DND-41 (cell line): ENCODE measurements at regions not wholly inside any gene's neighbourhood (a gene's known extent, or its start where the extent isn't known, plus 50 kb on each side); places are given as distances from the start of the nearest gene placed in this dataset.

Experiments
- ATAC-seq: fragments of 200-7000 bp; cut with Tn5 transposase; 3 replicates; pipeline ENCODE4 v1.9.1; 2021; ENCODE audit warnings: low read depth; ENCODE audit not compliant: insufficient read depth
- DNase-seq: peaks from one replicate; pipeline ENCODE4 v3.0.0-alpha.2; 2020
- H2AFZ ChIP-seq: 2 replicates; pipeline ENCODE4 v1.6.0; 2012; ENCODE audit warnings: low read depth, low read length
- H3K27ac ChIP-seq: 2 replicates; pipeline ENCODE4 v1.5.1; 2012; ENCODE audit warnings: low read length, inconsistent platforms
- H3K27me3 ChIP-seq: fragments of 200-600 bp; sonication (generic); 2 replicates; pipeline ENCODE4 v1.6.0; 2012; ENCODE audit warnings: low read length, mild to moderate bottlenecking, inconsistent platforms; ENCODE audit not compliant: insufficient read depth, poor library complexity
- H3K36me3 ChIP-seq: 2 replicates; pipeline ENCODE4 v1.5.1; 2012; ENCODE audit warnings: low read length, inconsistent platforms; ENCODE audit not compliant: insufficient read depth
- H3K4me1 ChIP-seq: 2 replicates; pipeline ENCODE4 v1.5.1; 2012; ENCODE audit warnings: mild to moderate bottlenecking, low read length; ENCODE audit not compliant: insufficient read depth
- H3K4me2 ChIP-seq: 2 replicates; pipeline ENCODE4 v1.6.0; 2012; ENCODE audit warnings: mild to moderate bottlenecking, moderate library complexity, low read length, inconsistent platforms; ENCODE audit not compliant: insufficient read depth
- H3K4me3 ChIP-seq, 2 experiments: fragments of 200-600 bp in 1 of 2; shearing (Covaris generic) in 1 of 2; 2 replicates each; pipeline ENCODE4 v1.5.1; 2012 to 2016; ENCODE audit warnings: inconsistent platforms in 2 of 2, low read length in 2 of 2, mild to moderate bottlenecking in 2 of 2, low read depth in 1 of 2, moderate library complexity in 1 of 2
- H3K79me2 ChIP-seq: 2 replicates; pipeline ENCODE4 v1.6.0; 2012; ENCODE audit warnings: low read length, inconsistent platforms; ENCODE audit not compliant: insufficient read depth
- H3K9ac ChIP-seq: 2 replicates; pipeline ENCODE4 v1.6.0; 2012; ENCODE audit warnings: low read depth, mild to moderate bottlenecking, inconsistent platforms, low read length, moderate library complexity
- H3K9me3 ChIP-seq: 2 replicates; pipeline ENCODE4 v1.5.1; 2012; ENCODE audit warnings: low read length, moderate library complexity, mild to moderate bottlenecking, inconsistent platforms; ENCODE audit not compliant: insufficient read depth, severe bottlenecking
- H4K20me1 ChIP-seq: 2 replicates; pipeline ENCODE4 v1.6.0; 2012; ENCODE audit warnings: low read length; ENCODE audit not compliant: insufficient read depth
- CTCF ChIP-seq: IDR thresholded peaks from 2 replicates; pipeline ENCODE4 v1.5.1; 2012; ENCODE audit warnings: borderline replicate concordance, low read length, moderate library complexity, mild to moderate bottlenecking; ENCODE audit not compliant: poor library complexity, severe bottlenecking; ENCODE audit errors: extremely low read depth
- EZH2 ChIP-seq: IDR thresholded peaks from 3 replicates; pipeline ENCODE4 v1.6.1; 2012; ENCODE audit warnings: borderline replicate concordance, low read depth, mild to moderate bottlenecking, moderate library complexity, low read length, inconsistent platforms; ENCODE audit not compliant: severe bottlenecking

GRCh38 chr20:53752583-53752970, 158.9 kb upstream of the ZNF217 start:
- H3K27ac ChIP-seq = peak overlapping the region; percentile 86
- no peaks in the 10 kb centered on the region for H3K27me3 ChIP-seq
- H3K36me3 ChIP-seq = no peaks in the 10 kb centered on the region
- H3K4me2 ChIP-seq = peak overlapping the region; percentile 31
- DNase-seq (no peak), ATAC-seq (no peak)
- no peak overlapping the region for H3K4me3 ChIP-seq
- peak overlapping the region; percentile 57 for H2AFZ ChIP-seq
- no peaks in the 10 kb centered on the region for H3K9me3 ChIP-seq
- H3K4me1 ChIP-seq = peaks cover 69% of the 10 kb centered on the region
- no peaks in the 10 kb centered on the region for H4K20me1 ChIP-seq
- no peaks in the 10 kb centered on the region for H3K79me2 ChIP-seq
- H3K9ac ChIP-seq = peak overlapping the region; percentile 35; the same call in 1 of the 2 replicates
- no peak for TF ChIP-seq CTCF
- TF ChIP-seq EZH2 = no peak

GRCh38 chr20:53751620-53752318, 158.1 kb upstream of the ZNF217 start:
- no peaks in the 10 kb centered on the region for H3K9me3 ChIP-seq
- peaks cover 69% of the 10 kb centered on the region for H3K4me1 ChIP-seq
- H3K79me2 ChIP-seq = no peaks in the 10 kb centered on the region
- no peak overlapping the region for H3K4me3 ChIP-seq
- H3K27ac ChIP-seq = peak overlapping the region; percentile 86
- H2AFZ ChIP-seq = peak overlapping the region; percentile 57
- TF ChIP-seq CTCF (no peak), EZH2 (no peak)
- no peaks in the 10 kb centered on the region for H3K27me3 ChIP-seq
- no peaks in the 10 kb centered on the region for H3K36me3 ChIP-seq
- no peaks in the 10 kb centered on the region for H4K20me1 ChIP-seq
- ATAC-seq (0 out of 3 replicates have a peak, but pooled peaks have one; percentile 4), DNase-seq (no peak)
- H3K9ac ChIP-seq = peak overlapping the region; percentile 35
- peak overlapping the region; percentile 31 for H3K4me2 ChIP-seq

- H2AFZ ChIP-seq = peak overlapping the region; percentile 57
- TF ChIP-seq EZH2 (no peak), CTCF (peak; percentile 31)
- peak overlapping the region; percentile 86 for H3K27ac ChIP-seq
- H3K4me1 ChIP-seq = peaks cover 67% of the 10 kb centered on the region
- H3K9me3 ChIP-seq = no peaks in the 10 kb centered on the region
- no peaks in the 10 kb centered on the region for H4K20me1 ChIP-seq
- H3K9ac ChIP-seq = peak overlapping the region; percentile 35
- H3K79me2 ChIP-seq = no peaks in the 10 kb centered on the region
- H3K36me3 ChIP-seq = no peaks in the 10 kb centered on the region
- ATAC-seq (peak; percentile 58), DNase-seq (peak; percentile 65)
- H3K4me2 ChIP-seq = peak overlapping the region; percentile 31
- H3K4me3 ChIP-seq = no peak overlapping the region
- no peaks in the 10 kb centered on the region for H3K27me3 ChIP-seq
These were observed 157.4 kb upstream of the ZNF217 start for GRCh38 chr20:53750827-53751619.
